CD8-positive, alpha-beta memory T cell (primary cell): ENCODE measurements at regions not wholly inside any gene's neighbourhood (a gene's known extent, or its start where the extent isn't known, plus 50 kb on each side); places are given as distances from the start of the nearest gene placed in this dataset.

ENCODE experiments used
- CTCF ChIA-PET: fragments of 350-600 bp; sonication (Branson Sonifier 250); formaldehyde crosslinking; loops from one replicate; lab custom pipeline; 2021; ENCODE audit warnings: antibody characterized with exemption; lab: Charles Lee
- POLR2A ChIA-PET: fragments of 350-600 bp; sonication (Branson Sonifier 250); formaldehyde crosslinking; loops from one replicate; lab custom pipeline; 2021; ENCODE audit warnings: antibody characterized with exemption; lab: Charles Lee
- DNase-seq, 5 donors: peaks; one replicate each; pipeline versions ENCODE4 v3.0.0 to v3.0.0-alpha.2; 2020 to 2022; ENCODE audit warnings: mixed read lengths in 1 of 5
- H3K27ac ChIP-seq: one replicate; pipeline ENCODE4 v1.7.0; 2013; ENCODE audit warnings: low read depth, mild to moderate bottlenecking, low read length, moderate library complexity
- H3K27me3 ChIP-seq: 2 replicates; pipeline ENCODE4 v1.7.0; 2013; ENCODE audit warnings: low read length, mild to moderate bottlenecking; ENCODE audit not compliant: insufficient read depth, poor library complexity, severe bottlenecking
- H3K36me3 ChIP-seq: 2 replicates; pipeline ENCODE4 v1.7.0; 2013; ENCODE audit warnings: mild to moderate bottlenecking, low read length, moderate library complexity; ENCODE audit not compliant: insufficient read depth
- H3K4me1 ChIP-seq: 2 replicates; pipeline ENCODE4 v1.7.0; 2013; ENCODE audit warnings: mild to moderate bottlenecking, low read length, moderate library complexity; ENCODE audit not compliant: insufficient read depth
- H3K4me3 ChIP-seq: 2 replicates; pipeline ENCODE4 v1.7.0; 2013; ENCODE audit warnings: mild to moderate bottlenecking, low read length
- H3K9me3 ChIP-seq: 2 replicates; pipeline ENCODE4 v1.7.0; 2013; ENCODE audit warnings: mild to moderate bottlenecking, low read length
- H3K27ac Mint-ChIP-seq, 8 donors: one replicate each; pipeline ENCODE4 v1.8.0; 2020 to 2021; ENCODE audit warnings: mixed read lengths in 8 of 8, mild to moderate bottlenecking in 6 of 8, inconsistent platforms in 3 of 8, moderate library complexity in 3 of 8
- H3K27me3 Mint-ChIP-seq, 2 donors: one replicate each; pipeline ENCODE4 v1.8.0; 2020 to 2021; ENCODE audit warnings: mixed read lengths in 2 of 2, mild to moderate bottlenecking in 1 of 2, moderate library complexity in 1 of 2
- H3K36me3 Mint-ChIP-seq, 3 donors: one replicate each; pipeline ENCODE4 v1.8.0; 2020 to 2021; ENCODE audit warnings: mixed read lengths in 3 of 3, inconsistent platforms in 1 of 3, mild to moderate bottlenecking in 1 of 3
- H3K4me1 Mint-ChIP-seq, 3 donors: one replicate each; pipeline ENCODE4 v1.8.0; 2020 to 2021; ENCODE audit warnings: mixed read lengths in 3 of 3, inconsistent platforms in 1 of 3, mild to moderate bottlenecking in 1 of 3
- H3K4me3 Mint-ChIP-seq, 7 donors: one replicate each; pipeline ENCODE4 v1.8.0; 2020 to 2021; ENCODE audit warnings: mixed read lengths in 7 of 7, mild to moderate bottlenecking in 6 of 7, moderate library complexity in 4 of 7, inconsistent platforms in 2 of 7
- H3K9me3 Mint-ChIP-seq, 5 donors: one replicate each; pipeline ENCODE4 v1.8.0; 2020 to 2022; ENCODE audit warnings: mixed read lengths in 5 of 5, mild to moderate bottlenecking in 3 of 5, moderate library complexity in 2 of 5, inconsistent platforms in 1 of 5

DNA sequence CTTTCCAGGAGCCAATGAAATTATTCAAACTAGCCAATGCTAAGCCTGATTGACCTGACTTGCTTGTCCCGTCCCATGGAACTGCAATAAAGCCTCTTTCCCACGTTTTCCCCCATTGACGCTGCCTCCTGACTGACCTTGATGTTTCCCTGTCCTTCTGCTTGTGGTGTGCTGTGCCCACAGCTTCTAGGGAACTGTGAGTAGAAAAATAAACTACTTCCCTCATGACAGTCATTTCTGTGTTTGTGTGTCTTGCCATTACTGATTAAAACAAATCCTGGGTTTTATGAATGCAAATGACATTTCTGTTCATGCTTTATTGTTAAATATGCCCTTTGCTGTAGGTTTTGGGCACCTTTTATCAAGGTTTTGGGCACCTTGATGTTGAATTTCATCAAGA, 91.3 kb upstream of the ABI1 start:
- no peaks in the 10 kb centered on the region for H3K4me1 ChIP-seq
- Mint-ChIP-seq H3K27me3 (peaks cover 0 to 4% of the 10 kb centered on the region in 2 donors), H3K9me3 (peaks cover 0 to 2% (median 0%) of the 10 kb centered on the region in 5 donors), H3K4me3 (no peak overlapping the region), H3K4me1 (no peaks in the 10 kb centered on the region), H3K27ac (no peak overlapping the region), H3K36me3 (no peaks in the 10 kb centered on the region)
- no peaks in the 10 kb centered on the region for H3K9me3 ChIP-seq
- POLR2A ChIA-PET: no interaction called here
- no peaks in the 10 kb centered on the region for H3K27me3 ChIP-seq
- no peak overlapping the region for H3K4me3 ChIP-seq
- DNase-seq: no peak
- no peak overlapping the region for H3K27ac ChIP-seq
- CTCF ChIA-PET: no interaction called here
- no peaks in the 10 kb centered on the region for H3K36me3 ChIP-seq

DNA sequence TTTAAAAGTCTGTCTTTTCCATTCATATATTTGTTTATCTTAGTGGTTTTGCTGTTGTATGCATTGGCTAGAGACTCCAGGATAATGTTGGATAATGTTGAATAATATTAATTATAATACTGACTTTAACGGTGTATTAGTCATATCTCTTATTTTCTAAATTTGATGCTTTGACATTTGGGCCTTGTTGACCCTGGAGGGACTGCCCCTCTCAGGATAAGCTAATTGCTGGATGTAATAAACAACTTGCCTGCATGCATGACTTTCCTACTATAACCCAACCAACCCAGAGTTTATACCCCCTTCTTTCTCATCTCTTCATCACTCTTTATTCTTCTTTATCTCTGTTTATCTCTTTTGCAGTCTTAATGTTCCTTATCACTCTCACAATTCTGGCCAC, 90.9 kb upstream of the ABI1 start:
- DNase-seq: no peak
- H3K4me1 Mint-ChIP-seq: no peaks in the 10 kb centered on the region
- no peaks in the 10 kb centered on the region for H3K4me1 ChIP-seq
- no peak overlapping the region for H3K4me3 Mint-ChIP-seq
- ChIA-PET POLR2A (no interaction called here), CTCF (interaction anchor here (0.6 kb wide), 1 partner anchor 419 kb away, joined by 3 read pairs; no protein-coding TSS in a partner anchor)
- peaks cover 0 to 2% (median 0%) of the 10 kb centered on the region in 5 donors for H3K9me3 Mint-ChIP-seq
- no peaks in the 10 kb centered on the region for H3K36me3 Mint-ChIP-seq
- H3K27me3 ChIP-seq: no peaks in the 10 kb centered on the region
- no peaks in the 10 kb centered on the region for H3K9me3 ChIP-seq
- no peaks in the 10 kb centered on the region for H3K36me3 ChIP-seq
- no peak overlapping the region for H3K27ac Mint-ChIP-seq
- no peak overlapping the region for H3K27ac ChIP-seq
- peaks cover under 1 to 4% of the 10 kb centered on the region in 2 donors for H3K27me3 Mint-ChIP-seq
- H3K4me3 ChIP-seq: no peak overlapping the region

DNA sequence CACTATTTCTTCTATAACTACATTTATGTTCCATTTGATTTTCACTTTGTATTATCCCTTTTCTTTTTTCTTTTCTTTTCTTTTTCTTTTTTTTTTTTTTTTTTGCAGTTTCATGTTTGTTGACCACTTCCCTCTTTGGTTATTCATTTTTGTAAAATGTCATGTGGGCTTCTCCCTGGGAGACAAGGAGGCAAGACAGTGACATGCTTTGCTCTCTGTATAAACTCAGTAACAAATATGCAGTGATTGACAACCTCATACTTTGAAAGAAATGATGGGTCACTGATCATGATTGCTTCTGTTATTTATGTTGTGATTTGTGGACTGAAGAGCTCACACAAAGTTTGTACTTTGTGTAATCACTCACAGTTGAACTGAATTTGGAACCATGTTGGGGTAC, 90.2 kb upstream of the ABI1 start:
- no peaks in the 10 kb centered on the region for H3K4me1 ChIP-seq
- no peak overlapping the region for H3K4me3 ChIP-seq
- Mint-ChIP-seq H3K9me3 (peaks cover 0 to 2% (median 0%) of the 10 kb centered on the region in 5 donors), H3K36me3 (no peaks in the 10 kb centered on the region), H3K27ac (peak overlapping the region in 1 of 8 donors; percentile 22), H3K4me1 (no peaks in the 10 kb centered on the region), H3K4me3 (no peak overlapping the region), H3K27me3 (peaks cover 2 to 5% of the 10 kb centered on the region in 2 donors)
- no peaks in the 10 kb centered on the region for H3K36me3 ChIP-seq
- ChIA-PET POLR2A (no interaction called here), CTCF (no interaction called here)
- H3K9me3 ChIP-seq: no peaks in the 10 kb centered on the region
- no peak overlapping the region for H3K27ac ChIP-seq
- DNase-seq: no peak
- H3K27me3 ChIP-seq: no peaks in the 10 kb centered on the region

DNA sequence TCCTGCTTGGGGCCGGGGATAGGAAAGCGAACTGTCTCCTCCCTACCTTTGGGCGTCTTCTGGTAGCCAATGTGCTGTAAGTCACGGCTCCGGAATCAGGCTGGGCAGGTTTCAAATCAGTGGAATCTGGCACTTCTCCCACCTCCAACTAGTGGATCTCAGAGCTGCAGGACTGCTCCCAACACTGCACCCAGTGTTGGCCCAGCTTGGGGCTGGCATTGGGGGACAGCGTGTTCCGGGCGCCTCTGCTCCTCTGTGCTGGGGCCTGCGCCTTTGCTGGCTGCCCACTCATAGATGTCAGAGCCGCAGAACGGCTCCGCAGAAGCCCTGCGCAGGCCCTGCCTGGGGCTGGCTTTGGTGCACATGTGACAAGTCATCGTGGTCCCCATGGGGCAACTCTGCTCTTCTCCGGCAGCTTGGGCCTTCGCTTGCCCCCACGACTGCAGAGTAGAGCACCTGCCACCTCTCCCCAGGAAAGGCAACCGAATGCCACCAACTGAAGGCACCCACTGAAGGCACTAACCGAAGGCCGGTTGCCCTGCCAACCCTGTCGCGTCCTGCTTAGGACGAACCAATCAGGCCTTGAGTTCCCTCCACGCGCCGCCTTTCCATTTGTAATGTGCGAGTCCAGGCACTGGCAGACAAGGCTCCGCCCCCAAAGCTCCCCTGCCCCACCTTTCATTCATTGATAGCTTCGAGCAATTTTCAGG, 85.5 kb upstream of the ABI1 start:
- ChIA-PET POLR2A (no interaction called here), CTCF (no interaction called here)
- Histone ChIP-seq H3K9me3 (no peaks in the 10 kb centered on the region), H3K4me1 (no peaks in the 10 kb centered on the region), H3K27ac (no peak overlapping the region), H3K4me3 (no peak overlapping the region), H3K36me3 (no peaks in the 10 kb centered on the region), H3K27me3 (no peaks in the 10 kb centered on the region)
- H3K36me3 Mint-ChIP-seq: no peaks in the 10 kb centered on the region
- H3K27ac Mint-ChIP-seq: peak overlapping the region in 1 of 8 donors; percentile 52
- H3K27me3 Mint-ChIP-seq: peaks cover 5 to 20% of the 10 kb centered on the region in 2 donors
- peaks cover 0 to 2% (median 0%) of the 10 kb centered on the region in 5 donors for H3K9me3 Mint-ChIP-seq
- H3K4me1 Mint-ChIP-seq: no peaks in the 10 kb centered on the region
- no peak for DNase-seq
- H3K4me3 Mint-ChIP-seq: no peak overlapping the region

DNA sequence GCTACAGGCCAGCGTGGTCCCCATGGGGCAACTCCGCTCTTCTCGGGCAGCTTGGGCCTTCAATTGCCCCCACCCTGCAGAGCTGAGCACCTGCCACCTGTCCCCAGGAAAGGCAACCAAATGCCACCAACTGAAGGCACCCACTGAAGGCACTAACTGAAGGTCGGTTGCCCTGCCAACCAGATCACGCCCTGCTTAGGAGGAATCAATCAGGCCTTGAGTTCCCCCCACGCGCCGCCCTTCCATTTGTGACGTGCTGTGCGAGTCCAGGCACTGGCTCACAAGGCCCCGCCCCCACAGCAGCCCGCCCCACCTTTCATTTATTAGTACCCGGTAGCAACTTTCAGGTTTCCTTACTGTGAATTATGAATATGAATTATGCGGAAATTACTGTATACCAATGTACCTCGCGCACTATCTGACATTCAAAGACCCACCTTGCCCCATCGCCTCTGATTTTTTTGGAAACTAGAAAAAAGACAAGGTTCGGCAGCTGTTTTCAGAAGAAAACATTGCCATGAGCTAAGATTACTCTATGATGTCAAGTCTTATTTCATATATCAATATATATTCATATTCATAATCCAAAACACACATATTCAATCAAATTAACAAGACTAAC, 83.6 kb upstream of the ABI1 start:
- Mint-ChIP-seq H3K9me3 (no peaks in the 10 kb centered on the region), H3K4me3 (peak overlapping the region in 2 of 7 donors; percentile 29 to 56), H3K27ac (no peak overlapping the region), H3K36me3 (no peaks in the 10 kb centered on the region), H3K4me1 (no peaks in the 10 kb centered on the region), H3K27me3 (peaks cover 7 to 22% of the 10 kb centered on the region in 2 donors)
- H3K27ac ChIP-seq: no peak overlapping the region
- POLR2A ChIA-PET: no interaction called here
- DNase-seq: no peak
- no peaks in the 10 kb centered on the region for H3K4me1 ChIP-seq
- no peaks in the 10 kb centered on the region for H3K36me3 ChIP-seq
- no peak overlapping the region for H3K4me3 ChIP-seq
- H3K27me3 ChIP-seq: no peaks in the 10 kb centered on the region
- CTCF ChIA-PET: no interaction called here
- H3K9me3 ChIP-seq: no peaks in the 10 kb centered on the region

DNA sequence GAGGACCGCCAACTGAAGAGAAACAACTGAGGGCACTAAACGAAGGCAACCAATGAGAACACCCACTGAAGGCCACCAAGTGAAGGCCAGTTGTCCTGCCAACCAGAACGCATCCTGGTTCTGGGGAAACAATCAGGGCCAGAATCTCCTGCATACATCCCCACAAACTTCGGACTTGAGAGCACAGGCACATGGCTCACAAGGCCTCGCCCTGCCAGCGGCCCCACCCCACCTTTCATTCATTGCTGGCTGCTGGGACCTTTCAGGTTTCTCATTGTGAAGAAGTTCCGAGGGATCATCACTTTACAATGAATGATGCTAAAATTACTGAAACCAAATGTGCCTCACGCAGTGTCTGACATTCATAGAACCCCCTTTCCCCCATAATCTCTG, 79.2 kb upstream of the ABI1 start:
- no peak overlapping the region for H3K4me3 Mint-ChIP-seq
- DNase-seq: no peak
- Histone ChIP-seq H3K27ac (no peak overlapping the region), H3K9me3 (no peaks in the 10 kb centered on the region), H3K36me3 (no peaks in the 10 kb centered on the region), H3K4me1 (no peaks in the 10 kb centered on the region), H3K27me3 (no peaks in the 10 kb centered on the region), H3K4me3 (no peak overlapping the region)
- no peak overlapping the region for H3K27ac Mint-ChIP-seq
- peaks cover 4 to 11% of the 10 kb centered on the region in 2 donors for H3K27me3 Mint-ChIP-seq
- ChIA-PET CTCF (no interaction called here), POLR2A (no interaction called here)
- no peaks in the 10 kb centered on the region for H3K4me1 Mint-ChIP-seq
- H3K36me3 Mint-ChIP-seq: peaks cover 0 to 2% (median 0%) of the 10 kb centered on the region in 3 donors
- H3K9me3 Mint-ChIP-seq: no peaks in the 10 kb centered on the region

DNA sequence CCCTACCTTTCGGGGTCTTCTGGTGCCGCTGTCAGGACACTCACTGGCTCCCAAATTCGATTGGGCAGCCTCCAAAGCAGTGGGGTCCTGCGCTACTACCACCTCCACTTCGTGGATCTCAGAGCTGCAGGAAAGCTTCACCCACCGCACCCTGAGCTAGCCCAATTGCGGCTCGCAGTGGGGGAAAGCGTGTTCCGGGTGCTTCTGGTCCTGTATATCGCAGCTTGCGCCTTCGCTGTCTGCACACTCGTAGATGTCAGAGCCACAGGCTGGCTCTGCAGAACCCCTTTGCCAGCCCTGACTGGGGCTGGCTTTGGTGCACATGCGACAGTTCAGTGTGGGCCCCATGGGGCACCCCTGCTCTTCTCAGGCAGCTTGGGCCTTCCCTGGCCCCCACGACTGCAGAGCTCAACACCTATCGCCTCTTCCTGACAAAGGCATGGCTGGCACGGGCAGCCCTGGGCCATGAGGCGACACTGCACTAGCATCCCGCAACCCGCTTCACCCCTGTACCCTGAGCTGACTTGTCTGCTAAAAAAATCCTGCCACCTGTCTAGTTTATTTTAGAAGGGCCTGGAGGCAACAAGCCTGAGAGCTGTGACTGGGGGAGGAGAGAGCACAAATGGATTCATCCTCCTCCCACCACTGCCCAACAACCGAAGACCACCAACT, 78.7 kb upstream of the ABI1 start:
- H3K36me3 Mint-ChIP-seq: peaks cover 0 to 2% (median 0%) of the 10 kb centered on the region in 3 donors
- no peaks in the 10 kb centered on the region for H3K27me3 ChIP-seq
- no peaks in the 10 kb centered on the region for H3K4me1 Mint-ChIP-seq
- POLR2A ChIA-PET: no interaction called here
- no peaks in the 10 kb centered on the region for H3K9me3 ChIP-seq
- peaks cover 4 to 9% of the 10 kb centered on the region in 2 donors for H3K27me3 Mint-ChIP-seq
- no peak overlapping the region for H3K4me3 Mint-ChIP-seq
- no peaks in the 10 kb centered on the region for H3K36me3 ChIP-seq
- H3K27ac Mint-ChIP-seq: no peak overlapping the region
- no peak overlapping the region for H3K4me3 ChIP-seq
- no peak overlapping the region for H3K27ac ChIP-seq
- H3K4me1 ChIP-seq: no peaks in the 10 kb centered on the region
- no peaks in the 10 kb centered on the region for H3K9me3 Mint-ChIP-seq
- no peak for DNase-seq
- CTCF ChIA-PET: no interaction called here

DNA sequence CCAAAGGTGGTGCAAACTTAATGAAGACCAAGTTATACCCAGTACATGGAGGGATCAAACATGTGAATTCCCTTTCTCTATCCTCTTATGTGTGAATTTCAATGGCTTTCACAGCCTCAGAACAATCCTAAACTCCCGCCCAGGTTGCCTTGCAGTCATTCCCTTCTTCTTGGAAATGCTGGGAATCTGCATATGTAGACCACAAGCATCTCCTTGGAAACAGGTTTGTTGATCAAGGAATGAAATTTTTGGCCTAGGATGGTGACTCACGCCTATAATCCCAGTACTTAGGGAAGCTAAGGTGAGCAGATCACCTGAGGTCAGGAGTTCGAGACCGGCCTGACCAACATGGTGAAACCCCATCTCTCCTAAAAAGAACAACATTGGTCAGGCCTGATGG, 77.8 kb upstream of the ABI1 start:
- Mint-ChIP-seq H3K27me3 (peaks cover 3 to 5% of the 10 kb centered on the region in 2 donors), H3K36me3 (peaks cover 0 to 2% (median 0%) of the 10 kb centered on the region in 3 donors)
- POLR2A ChIA-PET: no interaction called here

More for the DNA sequence above, 77.8 kb upstream of the ABI1 start:
- H3K27me3 ChIP-seq: no peaks in the 10 kb centered on the region
- H3K4me1 Mint-ChIP-seq: no peaks in the 10 kb centered on the region
- H3K4me3 ChIP-seq: no peak overlapping the region
- no peak overlapping the region for H3K27ac ChIP-seq
- DNase-seq: no peak
- no peaks in the 10 kb centered on the region for H3K4me1 ChIP-seq
- no peak overlapping the region for H3K27ac Mint-ChIP-seq
- no peak overlapping the region for H3K4me3 Mint-ChIP-seq
- CTCF ChIA-PET: no interaction called here
- H3K36me3 ChIP-seq: no peaks in the 10 kb centered on the region
- no peaks in the 10 kb centered on the region for H3K9me3 Mint-ChIP-seq
- H3K9me3 ChIP-seq: no peaks in the 10 kb centered on the region
